SK-N-SH (cell line): ENCODE measurements at regions not wholly inside any gene's neighbourhood (a gene's known extent, or its start where the extent isn't known, plus 50 kb on each side); places are given as distances from the start of the nearest gene placed in this dataset.

Experiments
- CTCF ChIA-PET: fragments of 300-600, 350-600 bp; formaldehyde crosslinking; extraction: SDS; loops from one replicate; lab custom pipeline; 2021; lab: Yijun Ruan, JAX
- POLR2A ChIA-PET: fragments of 350-600 bp; sonication (Branson Sonifier 250); formaldehyde crosslinking; extraction: SDS; loops from one replicate; lab custom pipeline; 2020; ENCODE audit warnings: antibody characterized with exemption, inconsistent platforms; lab: Yijun Ruan, JAX
- DNase-seq: peaks from one replicate; pipeline ENCODE4 v3.0.0; 2012
- H2AFZ ChIP-seq: fragments of 200-600 bp; sonication (generic); 2 replicates; pipeline ENCODE4 v1.8.1; 2016; ENCODE audit warnings: antibody characterized with exemption, mild to moderate bottlenecking, low read depth
- H3F3A ChIP-seq: fragments of 200-600 bp; sonication (generic); replicated peaks from 2 replicates; pipeline ENCODE3; 2016; ENCODE audit warnings: antibody characterized with exemption, mild to moderate bottlenecking; ENCODE audit not compliant: insufficient read depth
- H3K27ac ChIP-seq, 2 experiments: fragments of 200-500 bp in 1 of 2; fragments of 200-600 bp in 1 of 2; sonication (Bioruptor generic) in 1 of 2; sonication (generic), shearing (Covaris generic) in 1 of 2; 2 replicates each; pipeline versions ENCODE4 v1.5.1 to v1.6.1; 2014 to 2016; ENCODE audit warnings: low read depth in 2 of 2, inconsistent platforms in 1 of 2, low read length in 1 of 2, mild to moderate bottlenecking in 1 of 2, mixed read lengths in 1 of 2
- H3K27me3 ChIP-seq: fragments of 200-600 bp; sonication (generic), shearing (Covaris generic); 2 replicates; pipeline ENCODE4 v1.6.1; 2016; ENCODE audit warnings: mixed run types; ENCODE audit not compliant: insufficient read depth
- H3K36me3 ChIP-seq, 2 experiments: fragments of 200-500 bp in 1 of 2; fragments of 200-600 bp in 1 of 2; sonication (Bioruptor generic) in 1 of 2; sonication (generic) in 1 of 2; replicated peaks in 1 of 2; 2 replicates each; pipeline versions ENCODE3 to v1.5.1; 2014 to 2016; ENCODE audit warnings: low read length in 1 of 2, mild to moderate bottlenecking in 1 of 2; ENCODE audit not compliant: insufficient read depth in 2 of 2, control insufficient read depth in 1 of 2
- H3K4me1 ChIP-seq, 2 experiments: fragments of 200-500 bp in 1 of 2; fragments of 200-600 bp in 1 of 2; sonication (Bioruptor generic) in 1 of 2; sonication (generic), shearing (Covaris generic) in 1 of 2; 2 replicates each; pipeline versions ENCODE4 v1.5.1 to v1.6.1; 2014 to 2016; ENCODE audit warnings: low read depth in 1 of 2, low read length in 1 of 2, mixed run types in 1 of 2; ENCODE audit not compliant: insufficient read depth in 2 of 2, control insufficient read depth in 1 of 2
- H3K4me2 ChIP-seq: fragments of 200-600 bp; sonication (generic), shearing (Covaris generic); 2 replicates; pipeline ENCODE4 v1.6.1; 2017; ENCODE audit warnings: mixed run types
- H3K4me3 ChIP-seq, 2 experiments: fragments of 200-500 bp in 1 of 2; fragments of 200-600 bp in 1 of 2; sonication (Bioruptor generic) in 1 of 2; sonication (generic), shearing (Covaris generic) in 1 of 2; 2 replicates each; pipeline versions ENCODE4 v1.5.1 to v1.8.1; 2014 to 2016; ENCODE audit warnings: low read depth in 2 of 2, inconsistent platforms in 1 of 2, low read length in 1 of 2, mild to moderate bottlenecking in 1 of 2, mixed read lengths in 1 of 2, moderate library complexity in 1 of 2
- H3K79me2 ChIP-seq: fragments of 200-600 bp; sonication (generic); 2 replicates; pipeline ENCODE4 v1.8.1; 2017; ENCODE audit warnings: mild to moderate bottlenecking; ENCODE audit not compliant: insufficient read depth
- H3K9ac ChIP-seq: fragments of 200-600 bp; sonication (generic); 2 replicates; pipeline ENCODE4 v1.6.1; 2017; ENCODE audit warnings: mixed run types
- H3K9me2 ChIP-seq: fragments of 200-600 bp; sonication (generic); 2 replicates; pipeline ENCODE4 v1.6.1; 2017; ENCODE audit warnings: mixed run types
- H3K9me3 ChIP-seq: fragments of 200-600 bp; sonication (generic); 2 replicates; pipeline ENCODE4 v1.6.1; 2017; ENCODE audit warnings: mixed run types, mild to moderate bottlenecking, moderate library complexity
- H4K20me1 ChIP-seq: fragments of 200-600 bp; sonication (generic); 2 replicates; pipeline ENCODE4 v1.6.1; 2017; ENCODE audit warnings: mild to moderate bottlenecking, mixed run types; ENCODE audit not compliant: insufficient read depth
- CHD2 ChIP-seq: fragments of 150-350 bp; IDR thresholded peaks from 2 replicates; pipeline ENCODE4 v1.6.1; 2018; ENCODE audit warnings: low read length; ENCODE audit not compliant: partially characterized antibody
- CTCF ChIP-seq: fragments of 200-600 bp; sonication (generic); IDR thresholded peaks from 2 replicates; pipeline ENCODE4 v1.6.1; 2017; ENCODE audit warnings: antibody characterized with exemption, mild to moderate bottlenecking, moderate library complexity
- FOSL2 ChIP-seq: IDR thresholded peaks from 2 replicates; pipeline ENCODE4 v1.4.0; 2012; ENCODE audit warnings: low read depth, mild to moderate bottlenecking, moderate library complexity, borderline replicate concordance
- GABPA ChIP-seq: IDR thresholded peaks from 2 replicates; pipeline ENCODE4 v1.4.0; 2012; ENCODE audit warnings: low read depth, mild to moderate bottlenecking
- MEF2A ChIP-seq: IDR thresholded peaks from 2 replicates; pipeline ENCODE4 v1.4.0; 2012; ENCODE audit warnings: low read depth, borderline replicate concordance
- NFIC ChIP-seq: IDR thresholded peaks from 2 replicates; pipeline ENCODE4 v1.4.0; 2012; ENCODE audit warnings: borderline replicate concordance
- NRF1 ChIP-seq: IDR thresholded peaks from 2 replicates; pipeline ENCODE4 v1.6.1; 2012; ENCODE audit warnings: low read depth, mild to moderate bottlenecking, low read length
- PBX3 ChIP-seq: IDR thresholded peaks from 2 replicates; pipeline ENCODE4; 2012
- POLR2AphosphoS5 ChIP-seq: IDR thresholded peaks from 2 replicates; pipeline ENCODE4 v1.6.1; 2012; ENCODE audit warnings: low read depth, low read length
- RCOR1 ChIP-seq: fragments of 150-350 bp; IDR thresholded peaks from 2 replicates; pipeline ENCODE4 v1.6.1; 2017; ENCODE audit warnings: antibody characterized with exemption, low read length
- RXRA ChIP-seq: IDR thresholded peaks from 2 replicates; pipeline ENCODE4 v1.4.0; 2012; ENCODE audit warnings: low read depth, mild to moderate bottlenecking, borderline replicate concordance
- SMC3 ChIP-seq: IDR thresholded peaks from 2 replicates; pipeline ENCODE4 v1.6.1; 2012; ENCODE audit warnings: low read depth, low read length, improper control_type of control experiment
- TCF12 ChIP-seq: IDR thresholded peaks from 2 replicates; pipeline ENCODE4 v1.4.0; 2012
- USF2 ChIP-seq: fragments of 150-350 bp; IDR thresholded peaks from 2 replicates; pipeline ENCODE4 v1.6.1; 2017; ENCODE audit warnings: antibody characterized with exemption, low read length, low read depth, borderline replicate concordance
- WGBS: methylation state at CpG from one replicate; pipeline ENCODE4 v1.1.6; 2017; ENCODE audit warnings: low lambda C conversion rate; 5-methylcytosine and 5-hydroxymethylcytosine counted together
- TF ChIP-seq, protein P1 (sequence below): IDR thresholded peaks from 2 replicates; pipeline ENCODE4 v1.4.0; 2012; ENCODE audit warnings: low read depth
- TF ChIP-seq, protein P2 (sequence below): IDR thresholded peaks from 2 replicates; pipeline ENCODE4 v1.4.0; 2012; ENCODE audit warnings: low read depth, borderline replicate concordance

DNA sequence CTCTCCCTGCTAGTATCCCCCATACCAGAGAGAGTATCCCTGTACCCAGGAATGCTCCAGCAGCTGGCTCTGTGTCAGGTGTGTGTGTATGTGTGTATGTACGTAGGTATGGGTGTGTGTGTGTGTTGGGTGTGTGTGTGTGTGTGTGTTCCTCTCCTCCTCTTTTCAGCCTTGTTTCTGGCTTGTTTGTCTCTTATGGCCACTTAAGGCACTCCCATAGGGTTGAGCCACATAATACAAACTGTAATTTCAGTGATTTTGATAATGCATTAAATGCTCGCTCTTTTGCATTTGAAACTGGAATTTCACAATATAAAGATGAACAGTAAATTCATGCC, 80.8 kb upstream of the SH3PXD2B start:
- POLR2A ChIA-PET = no interaction called here
- H3K79me2 ChIP-seq = no peaks in the 10 kb centered on the region
- WGBS = 59% methylated on average over 2 of the region's 2 CpGs
- H3F3A ChIP-seq = no peaks in the 10 kb centered on the region
- peaks cover 0 to 18% of the 10 kb centered on the region in 2 experiments; a peak in 2 of 4 replicates for H3K4me1 ChIP-seq
- no peaks in the 10 kb centered on the region for H3K9me2 ChIP-seq
- H3K9me3 ChIP-seq = no peaks in the 10 kb centered on the region
- no peak overlapping the region for H3K27ac ChIP-seq
- no peak overlapping the region for H3K4me3 ChIP-seq
- H3K27me3 ChIP-seq = no peaks in the 10 kb centered on the region
- no peaks in the 10 kb centered on the region for H3K36me3 ChIP-seq
- no peak overlapping the region for H3K4me2 ChIP-seq
- H4K20me1 ChIP-seq = no peaks in the 10 kb centered on the region
- CTCF ChIA-PET = interaction anchor here (1.0 kb wide), 1 partner anchor 33 kb away, joined by 3 read pairs; no protein-coding TSS in a partner anchor
- H3K9ac ChIP-seq = no peak overlapping the region
- TF ChIP-seq USF2 = no peak
- no peak for TF ChIP-seq PBX3
- TF ChIP-seq NFIC = no peak
- no peak for TF ChIP-seq MEF2A
- TF ChIP-seq GABPA = no peak
- no peak for TF ChIP-seq NRF1
- no peak for TF ChIP-seq RCOR1
- no peak for TF ChIP-seq CTCF
- no peak for TF ChIP-seq TCF12
- TF ChIP-seq, protein P1, sequence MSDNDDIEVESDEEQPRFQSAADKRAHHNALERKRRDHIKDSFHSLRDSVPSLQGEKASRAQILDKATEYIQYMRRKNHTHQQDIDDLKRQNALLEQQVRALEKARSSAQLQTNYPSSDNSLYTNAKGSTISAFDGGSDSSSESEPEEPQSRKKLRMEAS = no peak
- TF ChIP-seq, all 33 proteins: peak for 0
- H2AFZ ChIP-seq = no peak overlapping the region
- no peak for DNase-seq

GRCh38 chr5:172534229-172535107, 80.1 kb upstream of the SH3PXD2B start:
- H3F3A ChIP-seq = no peaks in the 10 kb centered on the region
- no peaks in the 10 kb centered on the region for H3K27me3 ChIP-seq
- no peaks in the 10 kb centered on the region for H3K9me2 ChIP-seq
- H3K79me2 ChIP-seq = no peaks in the 10 kb centered on the region
- no peaks in the 10 kb centered on the region for H3K36me3 ChIP-seq
- H3K4me1 ChIP-seq = peaks cover 0 to 18% of the 10 kb centered on the region in 2 experiments; a peak in 2 of 4 replicates
- no peak overlapping the region for H3K9ac ChIP-seq
- no peak overlapping the region for H3K27ac ChIP-seq
- POLR2A ChIA-PET = interaction anchor here (0.6 kb wide), 1 partner anchor 348 kb away, joined by 3 read pairs; no protein-coding TSS in a partner anchor
- no peaks in the 10 kb centered on the region for H3K9me3 ChIP-seq
- H4K20me1 ChIP-seq = no peaks in the 10 kb centered on the region
- DNase-seq = no peak
- H3K4me3 ChIP-seq = no peak overlapping the region
- no peak overlapping the region for H3K4me2 ChIP-seq
- CTCF ChIA-PET = interaction anchor here (0.5 to 1.3 kb wide), 2 partner anchors 22 to 54 kb away, joined by 3 to 4 read pairs; no protein-coding TSS in a partner anchor
- WGBS = 57% methylated on average over 6 of the region's 9 CpGs
- no peak for TF ChIP-seq RCOR1
- TF ChIP-seq USF2 = no peak
- TF ChIP-seq TCF12 = no peak
- TF ChIP-seq SMC3 = no peak
- no peak for TF ChIP-seq POLR2AphosphoS5
- TF ChIP-seq PBX3 = no peak
- no peak for TF ChIP-seq RXRA
- TF ChIP-seq CHD2 = no peak
- TF ChIP-seq, protein P2, sequence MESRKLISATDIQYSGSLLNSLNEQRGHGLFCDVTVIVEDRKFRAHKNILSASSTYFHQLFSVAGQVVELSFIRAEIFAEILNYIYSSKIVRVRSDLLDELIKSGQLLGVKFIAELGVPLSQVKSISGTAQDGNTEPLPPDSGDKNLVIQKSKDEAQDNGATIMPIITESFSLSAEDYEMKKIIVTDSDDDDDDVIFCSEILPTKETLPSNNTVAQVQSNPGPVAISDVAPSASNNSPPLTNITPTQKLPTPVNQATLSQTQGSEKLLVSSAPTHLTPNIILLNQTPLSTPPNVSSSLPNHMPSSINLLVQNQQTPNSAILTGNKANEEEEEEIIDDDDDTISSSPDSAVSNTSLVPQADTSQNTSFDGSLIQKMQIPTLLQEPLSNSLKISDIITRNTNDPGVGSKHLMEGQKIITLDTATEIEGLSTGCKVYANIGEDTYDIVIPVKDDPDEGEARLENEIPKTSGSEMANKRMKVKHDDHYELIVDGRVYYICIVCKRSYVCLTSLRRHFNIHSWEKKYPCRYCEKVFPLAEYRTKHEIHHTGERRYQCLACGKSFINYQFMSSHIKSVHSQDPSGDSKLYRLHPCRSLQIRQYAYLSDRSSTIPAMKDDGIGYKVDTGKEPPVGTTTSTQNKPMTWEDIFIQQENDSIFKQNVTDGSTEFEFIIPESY = no peak
- no peak for TF ChIP-seq FOSL2
- H2AFZ ChIP-seq = no peak overlapping the region
